GM06990 (cell line): ENCODE measurements at regions not wholly inside any gene's neighbourhood (a gene's known extent, or its start where the extent isn't known, plus 50 kb on each side); places are given as distances from the start of the nearest gene placed in this dataset.
A peak's percentile ranks its signal among the peaks of the same experiment; 100 is the strongest.

Experiments used
- DNase-seq: peaks from one replicate; pipeline ENCODE4 v3.0.0-alpha.2; 2011; ENCODE audit not compliant: insufficient read length; ENCODE audit errors: extremely low read depth
- H3K27me3 ChIP-seq: replicated peaks from 2 replicates; pipeline ENCODE4 v1.6.0; 2011; ENCODE audit warnings: low read length; ENCODE audit not compliant: control insufficient read depth, insufficient read depth
- H3K36me3 ChIP-seq: 2 replicates; pipeline ENCODE4 v1.5.1; 2011; ENCODE audit warnings: low read length; ENCODE audit not compliant: control insufficient read depth, insufficient read depth
- H3K4me3 ChIP-seq: replicated peaks from 2 replicates; pipeline ENCODE4 v1.5.1; 2011; ENCODE audit warnings: low read depth, mild to moderate bottlenecking, control low read depth, low read length
- TF ChIP-seq, protein P1 (sequence below): IDR thresholded peaks from 2 replicates; pipeline ENCODE4 v1.5.1; 2011; ENCODE audit warnings: low read length, control low read depth, mild to moderate bottlenecking, inconsistent platforms; ENCODE audit not compliant: insufficient read depth, poor library complexity, severe bottlenecking

DNA sequence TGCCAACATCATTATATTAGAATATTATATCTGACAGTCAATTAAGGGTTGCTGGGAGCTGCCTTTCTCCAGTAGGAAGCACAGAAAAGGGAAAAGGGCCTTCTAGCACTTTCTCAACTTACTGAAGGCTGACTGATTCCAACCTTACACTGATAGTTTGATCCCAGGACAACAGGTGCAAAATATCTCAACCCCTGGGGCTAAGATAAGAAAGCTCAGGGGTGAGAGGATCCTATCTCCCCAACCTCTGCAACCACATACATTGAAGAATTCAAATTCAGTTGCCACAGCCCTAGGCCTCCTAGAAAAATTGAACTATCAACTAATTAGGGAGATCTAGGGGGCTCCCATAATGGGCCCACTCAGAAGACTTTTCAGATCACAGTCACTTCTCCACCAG is 179.1 kb upstream of the GPRIN3 start:
- no peak for DNase-seq
- H3K36me3 ChIP-seq = no peaks in the 10 kb centered on the region
- no peaks in the 10 kb centered on the region for H3K27me3 ChIP-seq
- TF ChIP-seq, protein P1, sequence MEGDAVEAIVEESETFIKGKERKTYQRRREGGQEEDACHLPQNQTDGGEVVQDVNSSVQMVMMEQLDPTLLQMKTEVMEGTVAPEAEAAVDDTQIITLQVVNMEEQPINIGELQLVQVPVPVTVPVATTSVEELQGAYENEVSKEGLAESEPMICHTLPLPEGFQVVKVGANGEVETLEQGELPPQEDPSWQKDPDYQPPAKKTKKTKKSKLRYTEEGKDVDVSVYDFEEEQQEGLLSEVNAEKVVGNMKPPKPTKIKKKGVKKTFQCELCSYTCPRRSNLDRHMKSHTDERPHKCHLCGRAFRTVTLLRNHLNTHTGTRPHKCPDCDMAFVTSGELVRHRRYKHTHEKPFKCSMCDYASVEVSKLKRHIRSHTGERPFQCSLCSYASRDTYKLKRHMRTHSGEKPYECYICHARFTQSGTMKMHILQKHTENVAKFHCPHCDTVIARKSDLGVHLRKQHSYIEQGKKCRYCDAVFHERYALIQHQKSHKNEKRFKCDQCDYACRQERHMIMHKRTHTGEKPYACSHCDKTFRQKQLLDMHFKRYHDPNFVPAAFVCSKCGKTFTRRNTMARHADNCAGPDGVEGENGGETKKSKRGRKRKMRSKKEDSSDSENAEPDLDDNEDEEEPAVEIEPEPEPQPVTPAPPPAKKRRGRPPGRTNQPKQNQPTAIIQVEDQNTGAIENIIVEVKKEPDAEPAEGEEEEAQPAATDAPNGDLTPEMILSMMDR = no peak
- H3K4me3 ChIP-seq = no peak overlapping the region

DNA sequence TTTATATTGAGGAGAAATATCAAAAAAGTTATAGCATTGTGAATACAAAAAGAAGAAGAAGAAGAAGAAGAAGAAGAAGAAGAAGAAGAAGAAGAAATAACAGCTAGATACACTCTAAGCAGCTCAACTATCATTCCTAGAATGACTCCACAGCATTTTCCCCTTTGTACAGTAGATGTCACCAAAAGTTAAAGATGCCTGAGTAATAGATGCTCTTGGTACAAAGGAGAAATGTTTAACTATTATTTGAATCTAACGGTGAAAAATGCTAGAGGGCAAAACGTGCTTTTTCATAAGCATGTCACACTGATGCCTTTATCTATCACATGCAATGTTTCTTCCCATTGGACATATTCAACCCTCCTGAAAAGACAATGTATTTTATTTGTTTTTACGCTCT is 178.4 kb upstream of the GPRIN3 start:
- no peak overlapping the region for H3K4me3 ChIP-seq
- no peaks in the 10 kb centered on the region for H3K27me3 ChIP-seq
- TF ChIP-seq, protein P1 = no peak
- no peaks in the 10 kb centered on the region for H3K36me3 ChIP-seq
- DNase-seq = no peak

DNA sequence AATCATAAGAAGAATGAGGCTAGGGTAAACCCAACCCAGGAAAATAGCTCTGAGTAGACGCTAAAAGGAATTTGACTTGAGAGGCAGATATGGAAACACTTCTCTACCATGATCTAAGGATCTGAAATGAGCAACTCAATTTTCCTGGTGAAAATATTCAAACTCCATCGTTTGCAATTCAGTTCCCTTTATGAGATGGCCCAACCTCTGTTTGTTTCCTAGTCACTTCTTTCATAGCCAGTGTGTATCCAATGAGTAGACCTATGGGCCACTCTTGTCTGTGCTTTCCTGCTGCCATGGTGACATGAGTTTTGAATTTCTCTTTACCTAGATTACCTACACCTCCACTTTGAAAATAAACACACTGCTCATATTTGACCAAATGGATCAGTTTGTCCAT is 176.2 kb upstream of the GPRIN3 start:
- no peak overlapping the region for H3K4me3 ChIP-seq
- DNase-seq = no peak
- H3K27me3 ChIP-seq = no peaks in the 10 kb centered on the region
- no peaks in the 10 kb centered on the region for H3K36me3 ChIP-seq
- TF ChIP-seq, protein P1 = no peak

DNA sequence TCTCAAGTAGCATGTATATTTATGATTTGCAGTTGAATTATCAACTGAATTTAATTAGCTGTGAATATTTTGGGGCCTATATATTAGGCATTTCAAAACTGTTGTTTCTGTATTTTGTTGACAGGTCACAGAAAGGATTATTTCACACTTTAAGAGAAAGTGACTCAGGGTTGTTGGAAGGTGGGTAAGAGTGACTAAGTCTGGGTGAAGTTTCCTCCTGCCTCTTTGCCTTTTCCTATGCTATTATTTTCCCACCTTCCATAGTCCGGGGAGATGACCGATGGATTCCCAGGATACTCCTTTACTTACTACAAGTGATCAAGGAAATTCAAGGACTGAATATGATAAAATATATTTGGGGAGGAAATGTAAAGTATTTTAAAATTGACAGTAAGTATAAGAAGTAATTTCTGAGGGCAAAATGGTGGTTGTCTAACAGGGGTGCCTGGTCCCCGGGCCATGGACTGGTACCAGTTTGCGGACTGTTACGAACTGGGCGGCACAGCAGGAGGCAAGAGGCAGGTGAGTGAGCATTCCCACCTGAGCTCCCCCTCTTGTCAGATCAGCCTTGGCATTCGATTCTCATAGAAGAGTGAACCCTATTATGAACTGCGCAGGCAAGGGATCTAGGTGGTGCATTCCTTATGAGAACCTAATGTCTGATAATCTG is 175.5 kb upstream of the GPRIN3 start:
- H3K36me3 ChIP-seq = no peaks in the 10 kb centered on the region
- no peak for DNase-seq
- TF ChIP-seq, protein P1 = no peak
- no peaks in the 10 kb centered on the region for H3K27me3 ChIP-seq
- H3K4me3 ChIP-seq = no peak overlapping the region

DNA sequence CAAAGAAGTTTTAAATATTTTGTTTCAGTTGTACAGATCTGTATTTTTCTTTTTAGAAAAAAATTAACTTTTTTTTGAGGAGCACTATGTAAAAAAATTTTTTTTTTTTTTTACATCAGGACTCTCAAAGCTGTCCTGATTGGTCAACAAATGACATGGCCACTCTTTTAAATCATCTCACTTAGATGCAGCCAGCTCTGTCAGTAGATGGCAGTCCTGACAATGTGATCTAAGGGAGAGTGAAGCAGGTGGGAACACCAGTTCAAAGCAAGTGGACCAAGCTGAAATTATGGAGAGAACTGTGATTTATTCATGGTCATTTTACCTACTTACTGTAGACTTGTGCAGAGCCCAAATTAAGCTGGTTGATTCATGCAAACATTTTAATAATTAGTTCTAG is 174.7 kb upstream of the GPRIN3 start:
- no peaks in the 10 kb centered on the region for H3K27me3 ChIP-seq
- H3K36me3 ChIP-seq = no peaks in the 10 kb centered on the region
- H3K4me3 ChIP-seq = no peak overlapping the region
- DNase-seq = no peak
- TF ChIP-seq, protein P1 = peak; percentile 38

DNA sequence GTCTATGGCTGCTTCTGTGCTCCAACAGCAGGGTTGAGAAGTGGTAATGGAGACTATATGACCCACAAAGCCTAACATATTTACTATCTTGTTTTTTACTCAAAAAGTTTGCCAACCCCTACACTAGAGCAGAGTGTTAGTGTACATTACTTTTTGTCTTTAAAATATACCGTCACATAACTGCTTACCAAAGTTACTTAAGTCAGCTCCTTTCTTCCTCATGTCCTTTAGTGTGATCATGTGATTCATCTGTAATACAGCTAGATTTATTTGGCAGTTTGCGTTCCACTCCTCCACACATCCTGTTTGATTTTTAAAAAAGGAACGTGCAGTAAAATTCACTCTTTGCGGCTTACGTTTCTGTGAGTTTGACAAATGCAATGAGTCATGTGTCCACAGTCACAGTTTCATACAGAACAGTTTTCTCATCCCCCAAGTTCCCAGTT is 162.4 kb upstream of the GPRIN3 start:
- H3K27me3 ChIP-seq = no peaks in the 10 kb centered on the region
- H3K36me3 ChIP-seq = no peaks in the 10 kb centered on the region
- TF ChIP-seq, protein P1 = no peak
- no peak overlapping the region for H3K4me3 ChIP-seq
- peak; percentile 19 for DNase-seq
